HUES6 (cell line): ENCODE measurements at regions not wholly inside any gene's neighbourhood (a gene's known extent, or its start where the extent isn't known, plus 50 kb on each side); places are given as distances from the start of the nearest gene placed in this dataset.
"Not testable (repeated sequence)": the region's sequence is repeated elsewhere in the genome, so short reads cannot be mapped to it uniquely, and the experiment has no call there.

ENCODE experiments used
- H3K27ac ChIP-seq: 2 replicates; pipeline ENCODE4 v1.7.0; 2013; ENCODE audit warnings: low read depth, mild to moderate bottlenecking, low read length, inconsistent platforms
- H3K27me3 ChIP-seq: 2 replicates; pipeline ENCODE4 v1.6.1; 2013; ENCODE audit warnings: low read length; ENCODE audit not compliant: control insufficient read depth, insufficient read depth
- H3K36me3 ChIP-seq: 2 replicates; pipeline ENCODE4 v1.6.1; 2013; ENCODE audit warnings: low read length; ENCODE audit not compliant: control insufficient read depth, insufficient read depth
- H3K4me1 ChIP-seq: 2 replicates; pipeline ENCODE4 v1.6.1; 2013; ENCODE audit warnings: low read length; ENCODE audit not compliant: control insufficient read depth, insufficient read depth
- H3K4me3 ChIP-seq: 2 replicates; pipeline ENCODE4 v1.5.1; 2013; ENCODE audit warnings: low read depth, low read length
- H3K9ac ChIP-seq: one replicate; pipeline ENCODE4 v1.6.1; 2013; ENCODE audit warnings: mild to moderate bottlenecking, low read length
- H3K9me3 ChIP-seq: 2 replicates; pipeline ENCODE4 v1.6.1; 2013; ENCODE audit warnings: low read depth, low read length; ENCODE audit not compliant: control insufficient read depth, insufficient read depth

- H3K4me3 ChIP-seq, result no peak overlapping the region
- H3K9ac ChIP-seq, result no peak overlapping the region
- H3K27me3 ChIP-seq, result 0 out of 2 replicates have a peak, but pooled peaks cover 3% of the 10 kb centered on the region
These were observed 406.6 kb downstream of the TSHZ3 start for GRCh38 chr19:30942636-30943035.

GRCh38 chr19:30941591-30941990, 407.6 kb downstream of the TSHZ3 start:
- H3K4me3 ChIP-seq, result no peak overlapping the region
- no peaks in the 10 kb centered on the region for H3K36me3 ChIP-seq
- no peak overlapping the region for H3K9ac ChIP-seq
- 0 out of 2 replicates have a peak, but pooled peaks cover 3% of the 10 kb centered on the region for H3K27me3 ChIP-seq
- H3K4me1 ChIP-seq, result no peaks in the 10 kb centered on the region
- H3K27ac ChIP-seq, result no peak overlapping the region
- H3K9me3 ChIP-seq, result no peaks in the 10 kb centered on the region

More at GRCh38 chr19:30942636-30943035, 406.6 kb downstream of the TSHZ3 start:
- Histone ChIP-seq H3K27ac (no peak overlapping the region), H3K9me3 (no peaks in the 10 kb centered on the region), H3K4me1 (no peaks in the 10 kb centered on the region), H3K36me3 (no peaks in the 10 kb centered on the region)

- Histone ChIP-seq H3K9ac (no peak overlapping the region), H3K9me3 (no peaks in the 10 kb centered on the region), H3K4me3 (no peak overlapping the region), H3K36me3 (no peaks in the 10 kb centered on the region), H3K27ac (no peak overlapping the region), H3K27me3 (no peaks in the 10 kb centered on the region), H3K4me1 (no peaks in the 10 kb centered on the region)
These were observed 413.0 kb downstream of the TSHZ3 start for GRCh38 chr19:30936276-30936675.

- no peaks in the 10 kb centered on the region for H3K36me3 ChIP-seq
- no peak overlapping the region for H3K4me3 ChIP-seq
- H3K27me3 ChIP-seq, result no peaks in the 10 kb centered on the region
- H3K27ac ChIP-seq, result no peak overlapping the region
- H3K9me3 ChIP-seq, result no peaks in the 10 kb centered on the region
- H3K9ac ChIP-seq, result no peak overlapping the region
- no peaks in the 10 kb centered on the region for H3K4me1 ChIP-seq
These were observed 414.1 kb downstream of the TSHZ3 start for GRCh38 chr19:30935146-30935545.

GRCh38 chr19:30933454-30933853, 415.8 kb downstream of the TSHZ3 start:
- H3K4me1 ChIP-seq, H3K4me3 ChIP-seq, H3K36me3 ChIP-seq, H3K27me3 ChIP-seq, H3K9ac ChIP-seq, H3K27ac ChIP-seq, H3K9me3 ChIP-seq: not testable (repeated sequence)

- Histone ChIP-seq H3K36me3 (no peaks in the 10 kb centered on the region), H3K27ac (no peak overlapping the region), H3K9ac (no peak overlapping the region), H3K4me1 (no peaks in the 10 kb centered on the region), H3K27me3 (no peaks in the 10 kb centered on the region), H3K9me3 (peaks cover 10% of the 10 kb centered on the region), H3K4me3 (no peak overlapping the region)
These were observed 416.4 kb downstream of the TSHZ3 start for GRCh38 chr19:30932854-30933253.

- Histone ChIP-seq H3K4me3 (no peak overlapping the region), H3K9me3 (peaks cover 17% of the 10 kb centered on the region), H3K9ac (no peak overlapping the region), H3K4me1 (no peaks in the 10 kb centered on the region), H3K27me3 (no peaks in the 10 kb centered on the region), H3K27ac (no peak overlapping the region), H3K36me3 (no peaks in the 10 kb centered on the region)
These were observed 418.1 kb downstream of the TSHZ3 start for GRCh38 chr19:30930941-30931706.

- peaks cover 2% of the 10 kb centered on the region; the same call in 1 of the 2 replicates for H3K27me3 ChIP-seq
- H3K4me3 ChIP-seq, result no peak overlapping the region
- no peaks in the 10 kb centered on the region for H3K36me3 ChIP-seq
- no peak overlapping the region for H3K9ac ChIP-seq
- H3K27ac ChIP-seq, result no peak overlapping the region
- H3K9me3 ChIP-seq, result peaks cover 17% of the 10 kb centered on the region
- H3K4me1 ChIP-seq, result no peaks in the 10 kb centered on the region
These were observed 421.5 kb downstream of the TSHZ3 start for GRCh38 chr19:30927705-30928104.

GRCh38 chr19:30924670-30925069, 424.6 kb downstream of the TSHZ3 start:
- Histone ChIP-seq H3K27me3 (peaks cover 7% of the 10 kb centered on the region; the same call in 1 of the 2 replicates), H3K9ac (no peak overlapping the region), H3K36me3 (no peaks in the 10 kb centered on the region), H3K4me3 (no peak overlapping the region), H3K9me3 (peaks cover 17% of the 10 kb centered on the region), H3K4me1 (no peaks in the 10 kb centered on the region; the same call in 1 of the 2 replicates), H3K27ac (no peak overlapping the region)

GRCh38 chr19:30924069-30924636, 425.1 kb downstream of the TSHZ3 start:
- peaks cover 7% of the 10 kb centered on the region; the same call in 1 of the 2 replicates for H3K27me3 ChIP-seq
- H3K9ac ChIP-seq, result no peak overlapping the region
- no peak overlapping the region for H3K27ac ChIP-seq
- H3K36me3 ChIP-seq, result no peaks in the 10 kb centered on the region
- no peaks in the 10 kb centered on the region; the same call in 1 of the 2 replicates for H3K4me1 ChIP-seq
- H3K9me3 ChIP-seq, result peaks cover 17% of the 10 kb centered on the region
- no peak overlapping the region for H3K4me3 ChIP-seq

GRCh38 chr19:30923621-30924020, 425.6 kb downstream of the TSHZ3 start:
- Histone ChIP-seq H3K9me3 (peaks cover 14% of the 10 kb centered on the region), H3K36me3 (no peaks in the 10 kb centered on the region), H3K4me1 (no peaks in the 10 kb centered on the region; the same call in 1 of the 2 replicates), H3K27ac (no peak overlapping the region), H3K9ac (no peak overlapping the region), H3K27me3 (peaks cover 7% of the 10 kb centered on the region; the same call in 1 of the 2 replicates), H3K4me3 (no peak overlapping the region)
